Peyer's patch (tissue), 4 donors: ENCODE measurements at regions not wholly inside any gene's neighbourhood (a gene's known extent, or its start where the extent isn't known, plus 50 kb on each side); places are given as distances from the start of the nearest gene placed in this dataset.

Source experiments
- CTCF ChIP-seq, 6 experiments: fragments of 450-650 bp in 4 of 6; fragments of 200-600 bp in 2 of 6; sonication (generic) in 1 of 6; IDR thresholded peaks; one replicate each; pipeline ENCODE4 v1.5.1; 2017 to 2019; ENCODE audit warnings: antibody characterized with exemption in 6 of 6, mild to moderate bottlenecking in 3 of 6, moderate library complexity in 1 of 6
- POLR2A ChIP-seq, 2 donors: fragments of 450-650 bp; IDR thresholded peaks; one replicate each; pipeline ENCODE4 v1.5.1; 2017; ENCODE audit warnings: antibody characterized with exemption in 2 of 2, mild to moderate bottlenecking in 2 of 2, moderate library complexity in 2 of 2

GRCh38 chr16:13612623-13613022, 307.3 kb upstream of the ERCC4 start:
- no peak for TF ChIP-seq CTCF (IDR thresholded peaks at IDR 0.05)
- TF ChIP-seq POLR2A (IDR thresholded peaks at IDR 0.05), result no peak
